ENCODE measurements at regions not wholly inside any gene's neighbourhood (a gene's known extent, or its start where the extent isn't known, plus 50 kb on each side); places are given as distances from the start of the nearest gene placed in this dataset.

DNA sequence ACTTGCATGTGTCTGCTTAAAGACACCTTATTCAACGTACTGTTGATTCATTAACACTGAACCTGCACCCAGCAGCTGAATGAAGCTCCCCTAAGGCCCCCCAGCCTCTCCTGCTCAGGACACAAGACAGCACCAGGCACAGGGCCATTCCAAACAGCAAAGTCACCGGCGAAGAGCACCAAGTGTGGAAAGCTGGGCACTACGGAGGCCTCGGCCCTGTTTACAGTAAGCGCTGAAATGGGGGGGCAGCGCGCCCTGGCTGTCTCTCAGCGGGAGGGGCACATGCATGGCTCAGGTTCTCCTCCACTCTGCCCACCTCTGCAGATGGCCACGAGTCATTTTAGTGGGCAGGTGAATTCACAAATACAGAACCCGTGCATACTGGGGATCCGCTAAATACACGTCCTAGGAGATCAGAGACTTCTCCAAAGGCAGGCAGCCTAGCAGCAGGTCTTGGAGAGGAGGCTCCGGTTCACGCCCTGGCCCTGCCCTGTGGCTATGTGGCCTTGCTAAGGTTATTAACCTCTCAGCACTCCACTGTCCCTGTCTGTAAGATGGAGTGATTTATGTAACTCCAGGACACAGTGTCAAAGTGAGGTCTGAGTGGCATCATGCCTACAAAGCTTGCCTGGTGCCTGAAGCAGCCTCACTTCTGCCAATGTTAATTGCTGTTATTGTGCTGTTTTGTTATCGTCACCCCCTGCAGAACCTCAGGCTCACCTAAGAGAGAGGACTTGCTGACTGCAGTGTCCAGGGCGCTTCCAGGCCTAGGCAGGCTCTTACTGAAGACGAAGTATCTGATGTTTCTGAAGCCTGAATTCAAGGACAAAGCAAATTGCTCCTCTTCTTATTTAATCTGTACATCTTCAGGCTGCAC lies 207.4 kb upstream of the SOX1 start:
- Histone ChIP-seq H3K27me3 (ENCODE audit: control insufficient read depth, insufficient read depth, low read length) (no peaks in the 10 kb centered on the region; the same call in 1 of the 2 replicates), H3K36me3 (ENCODE audit: control insufficient read depth, insufficient read depth, low read length) (no peaks in the 10 kb centered on the region), H3K27ac (ENCODE audit: low read length) (no peak overlapping the region), H3K9me3 (ENCODE audit: control insufficient read depth, insufficient read depth, low read depth, low read length) (no peaks in the 10 kb centered on the region), H3K4me3 (ENCODE audit: low read depth in 2 of 2, low read length in 2 of 2) (no peak overlapping the region), H3K4me1 (ENCODE audit: control insufficient read depth, insufficient read depth, low read length) (no peaks in the 10 kb centered on the region)
- in situ Hi-C loops (cut with HindIII; ENCODE audit: low pct_unique_long_range_greater_than_20kb, low sequenced_read_pairs): no loop called here
- POLR2A ChIA-PET: no interaction called here
- ATAC-seq: no peak
- CTCF ChIA-PET: no interaction called here
- no TSS peak for BruUV-seq (replicated peaks)
- TF ChIP-seq, protein P1, sequence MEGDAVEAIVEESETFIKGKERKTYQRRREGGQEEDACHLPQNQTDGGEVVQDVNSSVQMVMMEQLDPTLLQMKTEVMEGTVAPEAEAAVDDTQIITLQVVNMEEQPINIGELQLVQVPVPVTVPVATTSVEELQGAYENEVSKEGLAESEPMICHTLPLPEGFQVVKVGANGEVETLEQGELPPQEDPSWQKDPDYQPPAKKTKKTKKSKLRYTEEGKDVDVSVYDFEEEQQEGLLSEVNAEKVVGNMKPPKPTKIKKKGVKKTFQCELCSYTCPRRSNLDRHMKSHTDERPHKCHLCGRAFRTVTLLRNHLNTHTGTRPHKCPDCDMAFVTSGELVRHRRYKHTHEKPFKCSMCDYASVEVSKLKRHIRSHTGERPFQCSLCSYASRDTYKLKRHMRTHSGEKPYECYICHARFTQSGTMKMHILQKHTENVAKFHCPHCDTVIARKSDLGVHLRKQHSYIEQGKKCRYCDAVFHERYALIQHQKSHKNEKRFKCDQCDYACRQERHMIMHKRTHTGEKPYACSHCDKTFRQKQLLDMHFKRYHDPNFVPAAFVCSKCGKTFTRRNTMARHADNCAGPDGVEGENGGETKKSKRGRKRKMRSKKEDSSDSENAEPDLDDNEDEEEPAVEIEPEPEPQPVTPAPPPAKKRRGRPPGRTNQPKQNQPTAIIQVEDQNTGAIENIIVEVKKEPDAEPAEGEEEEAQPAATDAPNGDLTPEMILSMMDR (IDR thresholded peaks at IDR 0.05): no peak
- TF ChIP-seq SIN3A (IDR thresholded peaks at IDR 0.05; ENCODE audit: borderline replicate concordance, insufficient read depth, low read depth, low read length): no peak
- TF ChIP-seq, protein P2, sequence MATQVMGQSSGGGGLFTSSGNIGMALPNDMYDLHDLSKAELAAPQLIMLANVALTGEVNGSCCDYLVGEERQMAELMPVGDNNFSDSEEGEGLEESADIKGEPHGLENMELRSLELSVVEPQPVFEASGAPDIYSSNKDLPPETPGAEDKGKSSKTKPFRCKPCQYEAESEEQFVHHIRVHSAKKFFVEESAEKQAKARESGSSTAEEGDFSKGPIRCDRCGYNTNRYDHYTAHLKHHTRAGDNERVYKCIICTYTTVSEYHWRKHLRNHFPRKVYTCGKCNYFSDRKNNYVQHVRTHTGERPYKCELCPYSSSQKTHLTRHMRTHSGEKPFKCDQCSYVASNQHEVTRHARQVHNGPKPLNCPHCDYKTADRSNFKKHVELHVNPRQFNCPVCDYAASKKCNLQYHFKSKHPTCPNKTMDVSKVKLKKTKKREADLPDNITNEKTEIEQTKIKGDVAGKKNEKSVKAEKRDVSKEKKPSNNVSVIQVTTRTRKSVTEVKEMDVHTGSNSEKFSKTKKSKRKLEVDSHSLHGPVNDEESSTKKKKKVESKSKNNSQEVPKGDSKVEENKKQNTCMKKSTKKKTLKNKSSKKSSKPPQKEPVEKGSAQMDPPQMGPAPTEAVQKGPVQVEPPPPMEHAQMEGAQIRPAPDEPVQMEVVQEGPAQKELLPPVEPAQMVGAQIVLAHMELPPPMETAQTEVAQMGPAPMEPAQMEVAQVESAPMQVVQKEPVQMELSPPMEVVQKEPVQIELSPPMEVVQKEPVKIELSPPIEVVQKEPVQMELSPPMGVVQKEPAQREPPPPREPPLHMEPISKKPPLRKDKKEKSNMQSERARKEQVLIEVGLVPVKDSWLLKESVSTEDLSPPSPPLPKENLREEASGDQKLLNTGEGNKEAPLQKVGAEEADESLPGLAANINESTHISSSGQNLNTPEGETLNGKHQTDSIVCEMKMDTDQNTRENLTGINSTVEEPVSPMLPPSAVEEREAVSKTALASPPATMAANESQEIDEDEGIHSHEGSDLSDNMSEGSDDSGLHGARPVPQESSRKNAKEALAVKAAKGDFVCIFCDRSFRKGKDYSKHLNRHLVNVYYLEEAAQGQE (IDR thresholded peaks at IDR 0.05; ENCODE audit: insufficient read depth in 1 of 2, low read depth in 2 of 2, low read length in 1 of 2): no peak
- no peak for TF ChIP-seq POLR2AphosphoS5 (IDR thresholded peaks at IDR 0.05; ENCODE audit: low read depth, low read length)
- TF ChIP-seq TCF7L2 (IDR thresholded peaks at IDR 0.05; ENCODE audit: low read depth, low read length): no peak
- intact Hi-C loops (cut with micrococcal nuclease; ENCODE audit: unreplicated experiment): no loop called here
- no peak for DNase-seq (ENCODE audit: low read depth, low spot score)

DNA sequence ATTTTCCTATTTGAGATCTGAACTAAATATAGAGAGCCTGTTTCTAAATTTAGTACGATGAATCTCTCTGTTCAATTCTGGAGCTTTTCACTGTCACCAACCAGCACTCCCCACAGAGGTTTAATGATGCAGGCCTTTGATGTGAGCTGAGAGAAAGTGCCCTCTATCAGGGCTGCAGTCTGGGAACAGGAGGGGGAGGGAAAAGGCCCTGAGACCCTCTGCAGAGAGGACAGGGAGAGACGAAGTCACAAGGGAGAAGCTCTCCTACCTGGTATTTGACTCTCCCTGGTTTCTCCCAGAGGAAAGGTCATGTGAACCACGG lies 206.8 kb upstream of the SOX1 start:
- Histone ChIP-seq H3K27ac (ENCODE audit: low read length) (no peak overlapping the region), H3K27me3 (ENCODE audit: control insufficient read depth, insufficient read depth, low read length) (no peaks in the 10 kb centered on the region; the same call in 1 of the 2 replicates), H3K36me3 (ENCODE audit: control insufficient read depth, insufficient read depth, low read length) (no peaks in the 10 kb centered on the region), H3K4me1 (ENCODE audit: control insufficient read depth, insufficient read depth, low read length) (no peaks in the 10 kb centered on the region), H3K4me3 (ENCODE audit: low read depth in 2 of 2, low read length in 2 of 2) (no peak overlapping the region), H3K9me3 (ENCODE audit: control insufficient read depth, insufficient read depth, low read depth, low read length) (no peaks in the 10 kb centered on the region)
- BruUV-seq (replicated peaks): no TSS peak
- in situ Hi-C loops (cut with HindIII; ENCODE audit: low pct_unique_long_range_greater_than_20kb, low sequenced_read_pairs) (no loop called here), intact Hi-C loops (cut with micrococcal nuclease; ENCODE audit: unreplicated experiment) (no loop called here)
- ATAC-seq: no peak
- ChIA-PET POLR2A (no interaction called here), CTCF (no interaction called here)
- DNase-seq (ENCODE audit: low read depth, low spot score): no peak
- TF ChIP-seq, protein P1 (IDR thresholded peaks at IDR 0.05): no peak
- no peak for TF ChIP-seq SIN3A (IDR thresholded peaks at IDR 0.05; ENCODE audit: borderline replicate concordance, insufficient read depth, low read depth, low read length)
- no peak for TF ChIP-seq TCF7L2 (IDR thresholded peaks at IDR 0.05; ENCODE audit: low read depth, low read length)
- TF ChIP-seq, protein P2 (IDR thresholded peaks at IDR 0.05; ENCODE audit: insufficient read depth in 1 of 2, low read depth in 2 of 2, low read length in 1 of 2): no peak
- no peak for TF ChIP-seq POLR2AphosphoS5 (IDR thresholded peaks at IDR 0.05; ENCODE audit: low read depth, low read length)
